SJSA1 (cell line): ENCODE measurements at regions not wholly inside any gene's neighbourhood (a gene's known extent, or its start where the extent isn't known, plus 50 kb on each side); places are given as distances from the start of the nearest gene placed in this dataset.
"Not testable (repeated sequence)": the region's sequence is repeated elsewhere in the genome, so short reads cannot be mapped to it uniquely, and the experiment has no call there.

Experiments
- DNase-seq, 2 experiments: peaks; one replicate each; pipeline ENCODE4 v3.0.0-alpha.2; 2015 to 2020; ENCODE audit warnings: low spot score in 2 of 2, low read depth in 1 of 2
- H3K27ac ChIP-seq: fragments of 250-450 bp; sonication (Bioruptor Pico); 2 replicates; pipeline ENCODE4 v1.5.1; 2020; ENCODE audit warnings: mild to moderate bottlenecking, moderate library complexity
- H3K27me3 ChIP-seq: fragments of 250-450 bp; sonication (Bioruptor Pico); replicated peaks from 2 replicates; pipeline ENCODE4 v1.5.1; 2020; ENCODE audit warnings: mild to moderate bottlenecking, moderate library complexity
- H3K36me3 ChIP-seq: fragments of 250-450 bp; sonication (Bioruptor Pico); 2 replicates; pipeline ENCODE4 v1.5.1; 2020; ENCODE audit warnings: mild to moderate bottlenecking
- H3K4me1 ChIP-seq: fragments of 250-450 bp; sonication (Bioruptor Pico); replicated peaks from 2 replicates; pipeline ENCODE4 v1.6.1; 2021; ENCODE audit warnings: mild to moderate bottlenecking
- H3K4me3 ChIP-seq: fragments of 250-450 bp; sonication (Bioruptor Pico); 2 replicates; pipeline ENCODE4 v1.5.1; 2020; ENCODE audit warnings: mild to moderate bottlenecking
- H3K9me3 ChIP-seq: fragments of 250-450 bp; sonication (Bioruptor Pico); replicated peaks from 2 replicates; pipeline ENCODE4 v1.5.1; 2020; ENCODE audit warnings: mild to moderate bottlenecking

DNA sequence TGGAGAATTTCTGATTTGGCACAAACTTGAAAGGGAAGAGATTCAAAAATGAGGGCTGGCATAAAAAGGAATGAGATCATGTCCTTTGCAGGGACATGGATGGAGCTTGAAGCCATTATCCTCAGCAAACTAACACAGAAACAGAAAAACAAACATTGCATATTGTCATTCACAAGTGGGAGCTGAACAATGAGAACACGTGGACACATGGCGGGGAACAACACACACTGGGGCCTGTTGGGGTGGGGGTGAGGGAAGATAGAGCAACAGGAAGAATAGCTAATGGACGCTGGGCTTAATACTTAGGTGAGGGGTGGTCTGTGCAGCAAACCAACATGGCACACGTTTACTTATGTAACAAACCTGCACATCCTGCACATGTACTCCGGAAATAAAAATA, 315.8 kb downstream of the NOVA1 start:
- DNase-seq, H3K27me3 ChIP-seq, H3K4me3 ChIP-seq, H3K36me3 ChIP-seq, H3K9me3 ChIP-seq: not testable (repeated sequence)
- Histone ChIP-seq H3K27ac (peak overlapping the region; percentile 69), H3K4me1 (peaks cover 13% of the 10 kb centered on the region)

DNA sequence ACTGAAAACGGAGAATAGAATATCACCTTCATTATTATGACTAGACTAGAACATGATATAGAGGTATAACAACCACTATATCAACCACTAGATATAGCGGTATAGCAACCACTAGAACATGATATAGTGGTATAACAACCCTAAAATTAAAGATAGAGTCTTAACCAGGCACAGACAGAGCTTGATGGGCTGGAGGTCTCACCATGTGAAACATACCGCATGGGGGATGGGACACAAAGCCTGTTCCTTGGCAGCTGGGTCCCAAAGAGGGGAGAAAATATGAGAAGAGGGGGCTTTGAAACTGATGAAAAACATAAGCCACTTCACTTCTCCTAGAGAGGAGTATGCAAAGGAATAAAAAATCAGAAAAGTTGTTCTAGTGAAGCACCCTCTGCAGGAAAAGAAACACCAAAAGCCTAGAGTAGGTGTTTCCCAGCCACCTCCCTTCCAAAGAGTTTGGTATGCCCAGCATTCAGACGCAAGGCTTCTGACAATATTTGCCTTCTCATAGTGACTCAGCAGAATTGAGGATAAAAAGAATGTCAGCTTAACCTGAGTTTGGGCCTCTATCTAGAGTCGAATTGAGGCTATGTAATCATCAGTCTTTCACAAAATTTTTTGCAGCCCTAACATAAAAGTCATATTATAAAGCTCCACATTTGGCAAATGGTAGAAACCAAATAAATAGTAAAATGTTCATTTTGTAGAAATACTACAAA, 316.4 kb downstream of the NOVA1 start:
- peak overlapping the region; percentile 69 for H3K27ac ChIP-seq
- H3K4me3 ChIP-seq, result no peak overlapping the region
- H3K36me3 ChIP-seq, result no peaks in the 10 kb centered on the region
- peaks cover 13% of the 10 kb centered on the region for H3K4me1 ChIP-seq
- H3K27me3 ChIP-seq, result no peaks in the 10 kb centered on the region
- peak in 1 of 2 experiments; percentile 46 for DNase-seq
- no peaks in the 10 kb centered on the region for H3K9me3 ChIP-seq

DNA sequence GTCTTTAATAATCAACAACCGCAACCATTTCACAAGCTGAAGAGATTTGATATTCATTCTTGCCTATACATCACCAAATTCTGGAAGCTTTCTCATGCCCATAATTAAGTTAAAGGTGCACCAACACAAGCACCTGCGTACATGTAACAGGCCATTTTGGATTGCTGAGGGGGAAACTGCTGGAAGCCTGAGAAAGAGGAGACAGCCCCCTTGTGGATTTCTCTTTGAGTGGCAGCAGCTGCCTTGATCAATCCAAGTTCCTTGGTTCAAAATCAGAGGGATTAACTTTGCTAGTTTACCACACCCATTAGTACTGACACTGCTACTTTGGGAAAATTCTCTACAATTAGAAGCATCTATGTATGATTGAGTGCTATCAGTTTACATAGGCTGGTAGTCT, 321.1 kb downstream of the NOVA1 start:
- no peaks in the 10 kb centered on the region for H3K9me3 ChIP-seq
- no peak overlapping the region for H3K27ac ChIP-seq
- DNase-seq, result no peak
- no peak overlapping the region for H3K4me3 ChIP-seq
- H3K27me3 ChIP-seq, result no peaks in the 10 kb centered on the region
- peaks cover 8% of the 10 kb centered on the region for H3K4me1 ChIP-seq
- H3K36me3 ChIP-seq, result no peaks in the 10 kb centered on the region

DNA sequence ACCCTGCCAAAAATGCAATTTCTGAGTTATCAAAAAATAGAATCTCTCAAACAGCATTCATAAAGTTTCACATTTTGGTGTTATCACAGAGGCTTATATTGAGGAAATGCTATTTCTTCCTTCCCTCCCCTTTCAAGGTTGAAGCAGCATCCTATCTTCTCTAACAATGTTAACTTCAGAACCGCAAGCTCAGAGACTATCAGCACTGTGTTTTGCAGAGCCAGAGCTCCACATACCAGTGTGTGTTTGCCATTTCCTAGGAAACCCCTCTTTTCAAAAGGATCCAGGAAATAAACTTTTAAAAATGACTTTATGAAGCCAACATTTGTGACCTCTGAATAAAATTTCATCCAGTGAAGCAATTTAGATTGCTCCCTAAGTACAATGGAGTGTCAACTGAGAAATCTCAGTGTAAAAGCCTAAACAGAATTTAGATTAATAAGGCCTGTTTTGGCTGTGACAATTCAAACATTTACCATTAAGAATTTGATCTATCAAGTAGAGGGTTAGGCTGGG, 332.6 kb downstream of the NOVA1 start:
- no peaks in the 10 kb centered on the region for H3K36me3 ChIP-seq
- DNase-seq, result no peak
- no peak overlapping the region for H3K4me3 ChIP-seq
- no peaks in the 10 kb centered on the region for H3K4me1 ChIP-seq
- H3K27me3 ChIP-seq, result no peaks in the 10 kb centered on the region
- H3K9me3 ChIP-seq, result no peaks in the 10 kb centered on the region
- H3K27ac ChIP-seq, result no peak overlapping the region

DNA sequence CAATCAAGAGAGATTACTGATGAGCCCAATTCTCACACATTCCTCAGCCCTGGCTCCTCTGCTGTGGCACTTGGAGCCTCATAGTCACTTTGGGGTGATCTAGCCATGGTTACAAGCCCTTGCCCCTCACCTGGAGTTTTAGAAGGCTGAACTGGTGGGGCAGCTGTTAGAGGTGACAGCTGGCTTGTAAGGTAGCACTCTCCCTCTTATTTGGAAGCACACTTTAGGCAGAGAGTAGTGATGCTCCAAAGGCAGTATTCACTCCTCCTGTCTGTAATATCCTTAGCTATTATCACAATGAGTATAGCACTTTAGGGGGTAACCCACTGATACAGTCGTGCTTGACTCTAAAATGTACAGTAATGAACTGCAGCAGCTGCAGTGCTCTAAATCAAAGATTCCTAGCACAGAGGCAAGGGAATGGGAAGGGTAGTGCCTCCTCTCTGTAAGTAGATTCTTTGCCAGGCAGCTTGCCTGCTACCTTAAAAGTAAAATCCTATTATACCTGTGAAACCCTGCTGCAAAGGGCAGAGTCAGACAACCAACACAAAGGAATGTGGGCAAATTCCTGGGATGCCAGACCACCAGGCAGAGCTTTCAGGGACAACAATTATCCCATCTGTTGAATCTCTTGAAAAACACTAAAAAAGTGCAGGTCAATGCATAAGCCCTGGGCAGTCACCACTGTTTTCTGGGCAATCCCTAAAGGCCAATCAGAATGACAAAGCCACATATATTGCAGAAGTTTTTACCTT, 336.3 kb downstream of the NOVA1 start:
- no peak overlapping the region for H3K4me3 ChIP-seq
- no peak for DNase-seq
- H3K27me3 ChIP-seq, result no peaks in the 10 kb centered on the region
- no peak overlapping the region for H3K27ac ChIP-seq
- no peaks in the 10 kb centered on the region for H3K9me3 ChIP-seq
- H3K4me1 ChIP-seq, result no peaks in the 10 kb centered on the region
- no peaks in the 10 kb centered on the region for H3K36me3 ChIP-seq

DNA sequence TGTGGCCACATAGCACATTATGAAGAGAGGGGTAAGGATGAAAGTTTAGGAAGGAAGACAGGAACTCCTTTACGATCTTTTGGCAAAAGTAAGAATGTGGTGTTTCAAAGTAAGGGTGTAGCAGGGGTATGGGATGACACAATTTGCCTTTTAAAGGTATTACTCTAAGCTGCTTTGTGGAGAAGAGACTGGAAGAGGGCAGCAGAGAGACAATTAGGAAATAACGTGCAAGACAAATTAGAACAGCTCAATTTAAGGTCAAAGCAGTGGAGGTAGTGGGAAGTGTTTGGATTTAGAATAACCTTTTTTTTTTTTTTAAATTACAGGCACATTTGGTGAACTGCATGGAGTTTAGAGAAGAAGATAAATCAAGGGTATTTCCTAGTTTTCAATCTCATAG, 342.6 kb downstream of the NOVA1 start:
- no peak for DNase-seq

DNA sequence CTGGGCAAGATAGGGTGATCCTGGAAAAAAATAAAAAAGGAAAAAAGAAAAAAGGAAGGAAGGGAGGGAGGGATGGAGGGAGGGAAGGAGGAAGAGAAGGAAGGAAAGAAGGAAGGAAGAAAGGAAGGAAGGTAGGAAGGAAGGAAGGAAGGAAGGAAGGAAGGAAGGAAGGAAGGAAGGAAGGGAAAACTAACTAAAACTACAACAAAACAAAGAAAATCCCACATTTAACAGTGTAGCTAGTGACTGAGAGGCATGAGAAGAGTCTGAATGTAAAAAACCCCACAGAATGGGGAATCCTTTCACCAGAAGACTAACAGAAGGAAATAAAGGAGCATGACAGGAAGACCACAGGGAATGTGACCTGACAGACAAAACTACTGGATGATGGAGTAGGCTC, 345.7 kb downstream of the NOVA1 start:
- DNase-seq, result no peak
- Histone ChIP-seq H3K27ac (no peak overlapping the region), H3K9me3 (no peaks in the 10 kb centered on the region), H3K27me3 (no peaks in the 10 kb centered on the region), H3K4me1 (no peaks in the 10 kb centered on the region), H3K4me3 (no peak overlapping the region), H3K36me3 (no peaks in the 10 kb centered on the region)

More for the DNA sequence above, 342.6 kb downstream of the NOVA1 start:
- H3K4me1 ChIP-seq, result no peaks in the 10 kb centered on the region
- no peaks in the 10 kb centered on the region for H3K9me3 ChIP-seq
- H3K4me3 ChIP-seq, result no peak overlapping the region
- no peaks in the 10 kb centered on the region for H3K36me3 ChIP-seq
- no peaks in the 10 kb centered on the region for H3K27me3 ChIP-seq
- H3K27ac ChIP-seq, result no peak overlapping the region

DNA sequence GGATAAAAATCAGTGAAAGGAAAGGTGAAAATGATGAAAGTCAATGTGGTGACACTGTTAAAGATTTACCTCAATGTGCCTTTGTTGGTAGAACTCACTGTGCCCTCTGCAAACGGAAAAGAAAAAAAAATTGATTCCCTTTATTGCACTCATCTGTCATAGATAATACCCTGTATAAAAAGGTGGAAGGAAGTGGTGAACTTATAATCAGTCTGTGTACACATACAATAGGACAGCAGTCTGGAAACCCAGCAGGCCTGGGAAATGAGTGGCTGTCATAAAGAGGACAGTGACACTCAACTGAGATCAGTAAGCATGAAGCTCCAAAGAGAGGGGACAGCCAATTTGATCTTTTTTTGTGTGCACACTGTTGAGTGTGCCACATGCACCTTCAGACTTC, 364.7 kb downstream of the NOVA1 start:
- H3K4me3 ChIP-seq, result no peak overlapping the region
- no peaks in the 10 kb centered on the region for H3K36me3 ChIP-seq
- no peaks in the 10 kb centered on the region for H3K4me1 ChIP-seq
- no peak for DNase-seq
- no peak overlapping the region for H3K27ac ChIP-seq
- H3K27me3 ChIP-seq, result no peaks in the 10 kb centered on the region
- H3K9me3 ChIP-seq, result no peaks in the 10 kb centered on the region

DNA sequence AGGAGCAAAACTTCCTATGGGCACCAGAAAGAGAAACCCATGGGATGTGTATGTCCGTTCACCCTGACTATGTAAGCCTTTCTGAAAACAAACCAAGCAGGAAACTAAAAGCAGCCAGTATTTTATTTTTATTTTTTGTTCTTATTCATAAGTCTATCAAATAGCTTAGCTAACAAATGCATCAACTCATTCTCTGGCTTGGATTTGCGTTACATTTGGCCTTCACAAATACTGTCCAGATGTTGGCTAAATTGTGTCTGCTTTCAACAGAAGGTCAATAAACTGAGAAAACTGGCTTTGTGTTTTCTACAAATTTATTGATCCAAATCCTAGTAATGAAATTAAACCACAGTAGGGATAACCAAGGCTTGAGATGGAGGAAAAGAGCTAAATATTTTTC, 379.0 kb downstream of the NOVA1 start:
- no peak for DNase-seq
- H3K27ac ChIP-seq, result no peak overlapping the region
- no peak overlapping the region for H3K4me3 ChIP-seq
- no peaks in the 10 kb centered on the region for H3K9me3 ChIP-seq
- no peaks in the 10 kb centered on the region for H3K4me1 ChIP-seq
- no peaks in the 10 kb centered on the region for H3K36me3 ChIP-seq
- no peaks in the 10 kb centered on the region for H3K27me3 ChIP-seq

DNA sequence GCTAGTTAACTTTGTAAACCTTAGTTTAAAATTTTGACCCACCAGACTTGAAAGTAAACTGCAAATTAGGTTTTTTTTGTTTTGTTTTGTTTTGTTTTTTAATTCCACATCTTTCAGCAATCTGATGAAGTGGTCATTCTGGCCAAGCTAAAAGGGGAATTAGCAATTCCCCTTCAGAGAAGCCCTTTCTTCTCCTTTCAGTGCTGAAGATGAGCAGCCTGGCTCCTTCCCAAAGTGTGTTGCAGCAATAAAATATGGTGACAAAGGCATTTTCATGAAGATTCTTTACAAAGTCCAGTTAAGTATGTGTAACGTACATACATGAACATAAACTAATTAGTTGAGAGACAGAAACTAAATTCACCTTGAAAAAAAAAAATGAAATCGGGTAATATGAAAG, 380.1 kb downstream of the NOVA1 start:
- Histone ChIP-seq H3K4me1 (no peaks in the 10 kb centered on the region), H3K36me3 (no peaks in the 10 kb centered on the region), H3K27ac (no peak overlapping the region), H3K9me3 (no peaks in the 10 kb centered on the region), H3K4me3 (no peak overlapping the region), H3K27me3 (no peaks in the 10 kb centered on the region)
- DNase-seq, result no peak

DNA sequence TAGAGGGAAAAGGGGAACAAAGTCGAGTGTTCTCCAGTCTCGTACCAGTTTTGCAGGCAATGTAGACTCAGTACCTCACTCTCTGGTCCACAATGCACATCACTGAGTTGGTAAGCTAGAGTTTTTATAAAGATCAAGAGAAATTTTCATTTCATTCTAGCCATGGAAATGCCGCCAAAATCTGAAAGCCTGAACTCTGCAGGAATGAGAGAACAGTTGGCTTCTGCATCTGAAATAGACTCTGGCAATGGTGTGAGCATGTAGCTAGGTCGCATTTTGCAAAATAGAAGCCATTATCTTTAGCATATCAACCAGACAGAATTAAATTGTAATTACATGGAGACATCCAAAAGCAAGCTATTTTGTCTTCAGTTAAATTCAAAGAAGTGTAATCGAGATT, 381.0 kb downstream of the NOVA1 start:
- H3K4me1 ChIP-seq, result no peaks in the 10 kb centered on the region
- no peaks in the 10 kb centered on the region for H3K9me3 ChIP-seq
- H3K27me3 ChIP-seq, result no peaks in the 10 kb centered on the region
- no peak for DNase-seq
- H3K36me3 ChIP-seq, result no peaks in the 10 kb centered on the region
- no peak overlapping the region for H3K27ac ChIP-seq
- no peak overlapping the region for H3K4me3 ChIP-seq

DNA sequence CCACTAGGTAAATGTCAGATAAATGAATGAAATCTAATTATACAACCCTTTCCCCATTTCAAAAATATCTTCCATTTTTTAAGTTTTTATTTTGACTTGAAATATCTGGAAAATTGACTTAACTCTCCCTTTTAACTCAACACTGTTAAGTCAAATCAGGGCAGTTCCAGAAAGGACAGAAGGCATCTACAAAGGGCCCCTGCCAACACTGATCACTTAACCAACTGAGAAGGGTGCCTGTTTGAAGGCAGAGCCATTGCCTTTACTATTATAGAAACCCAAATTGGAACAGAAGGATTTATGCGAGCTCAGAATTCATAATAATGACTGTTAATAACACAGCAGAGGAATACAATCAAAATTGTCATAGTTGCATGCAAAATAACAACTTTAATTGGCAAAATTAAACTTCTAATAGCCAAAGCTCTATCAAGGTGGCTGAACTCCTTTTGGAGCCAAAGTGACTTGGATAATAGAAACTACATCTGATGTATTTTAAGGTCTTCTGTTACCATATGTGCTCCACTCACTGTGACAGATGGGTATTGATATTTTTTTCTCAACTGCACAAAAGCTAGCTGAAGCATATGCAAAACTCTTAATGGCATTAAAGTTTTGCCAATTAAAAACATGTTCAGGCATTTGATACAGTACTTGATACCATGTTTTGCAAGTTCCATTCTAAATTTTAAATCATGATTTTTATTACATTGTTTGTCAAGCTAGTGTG, 383.8 kb downstream of the NOVA1 start:
- no peaks in the 10 kb centered on the region for H3K9me3 ChIP-seq
- H3K27me3 ChIP-seq, result no peaks in the 10 kb centered on the region
- no peaks in the 10 kb centered on the region for H3K4me1 ChIP-seq
- no peaks in the 10 kb centered on the region for H3K36me3 ChIP-seq
- no peak overlapping the region for H3K27ac ChIP-seq
- H3K4me3 ChIP-seq, result no peak overlapping the region
- DNase-seq, result no peak

DNA sequence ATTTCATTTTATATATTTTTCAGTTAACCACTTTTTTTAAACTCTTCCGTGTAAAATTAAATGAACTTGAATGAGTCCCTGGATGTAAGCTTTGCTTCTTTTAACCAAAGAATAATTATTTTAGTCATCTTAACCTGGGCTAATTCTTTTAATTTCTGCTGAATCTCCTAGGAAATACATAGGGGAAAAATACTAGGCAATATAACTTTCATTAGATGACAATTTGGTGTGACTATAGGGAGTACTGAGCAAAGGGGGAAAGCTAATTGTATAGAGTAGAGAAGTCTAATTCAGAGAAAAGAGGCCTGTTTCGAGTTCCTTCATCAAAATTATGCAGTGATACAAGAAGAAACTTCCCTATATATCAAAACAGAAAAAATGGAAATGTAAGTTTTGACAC, 388.1 kb downstream of the NOVA1 start:
- H3K4me1 ChIP-seq, result no peaks in the 10 kb centered on the region
- no peaks in the 10 kb centered on the region for H3K36me3 ChIP-seq
- no peaks in the 10 kb centered on the region for H3K27me3 ChIP-seq
- H3K27ac ChIP-seq, result no peak overlapping the region
- DNase-seq, result no peak
- H3K9me3 ChIP-seq, result no peaks in the 10 kb centered on the region
- H3K4me3 ChIP-seq, result no peak overlapping the region

DNA sequence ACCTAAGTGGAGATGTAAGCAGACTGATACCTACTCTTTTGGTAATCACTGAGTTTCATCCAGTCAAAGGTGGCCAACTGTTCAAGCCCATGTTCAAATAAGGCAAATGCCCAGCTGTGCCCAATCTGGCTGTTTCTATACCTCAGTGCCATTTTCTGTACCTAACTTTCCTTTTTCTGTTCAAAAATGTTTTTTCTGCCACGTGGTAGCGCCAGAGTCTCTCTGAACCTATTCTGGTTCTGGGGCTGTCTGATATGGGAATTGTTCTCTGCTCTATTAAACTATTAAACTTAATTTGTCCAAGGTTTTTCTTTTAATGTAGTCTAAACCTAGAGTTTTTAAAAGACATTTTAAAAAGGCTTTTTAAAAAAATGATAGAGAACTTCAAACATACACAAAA, 391.2 kb downstream of the NOVA1 start:
- DNase-seq, result no peak
- Histone ChIP-seq H3K27me3 (no peaks in the 10 kb centered on the region), H3K4me3 (no peak overlapping the region), H3K9me3 (no peaks in the 10 kb centered on the region), H3K36me3 (no peaks in the 10 kb centered on the region), H3K27ac (no peak overlapping the region), H3K4me1 (no peaks in the 10 kb centered on the region)
